K562 (cell line): ENCODE measurements at regions not wholly inside any gene's neighbourhood (a gene's known extent, or its start where the extent isn't known, plus 50 kb on each side); places are given as distances from the start of the nearest gene placed in this dataset.

ENCODE experiments used
- ATAC-seq: fragments of 200-7000 bp; cut with Tn5 transposase; 3 replicates; pipeline ENCODE4 v1.9.1; 2020; ENCODE audit warnings: moderate library complexity
- BruUV-seq: library from RNA; stranded (reverse); fragments of 400-500 nt; replicated peaks from 2 replicates; lab custom pipeline; 2021; lab: Mats Ljungman, UMichigan
- CTCF ChIA-PET: fragments of 300-600 bp; formaldehyde crosslinking; extraction: SDS; loops from one replicate; lab custom pipeline; 2021; ENCODE audit warnings: low intra/inter-chr PET ratio; lab: Yijun Ruan, JAX
- POLR2A ChIA-PET: fragments of 300-600, 350-650 bp; sonication (Branson Sonifier 250); formaldehyde crosslinking; extraction: SDS; loops from one replicate; lab custom pipeline; 2021; ENCODE audit warnings: antibody characterized with exemption, inconsistent platforms; lab: Yijun Ruan, JAX
- DNase-seq, 4 experiments: peaks; one replicate each; pipeline versions ENCODE4 v3.0.0 to v3.0.0-alpha.2; 2011 to 2018; ENCODE audit warnings: low spot score in 3 of 4, mixed read lengths in 3 of 4; ENCODE audit errors: extremely low read depth in 1 of 4
- FAIRE-seq: peaks from 2 replicates; lab custom pipeline; 2011; peaks lifted over from hg19 to GRCh38; lab: Jason Lieb, UNC
- H2AFZ ChIP-seq: 2 replicates; pipeline ENCODE4 v1.6.0; 2011; ENCODE audit warnings: low read depth, low read length, control low read depth, inconsistent platforms
- H3K27ac ChIP-seq: fragments of 200-600 bp; 3 replicates; pipeline ENCODE4 v1.8.0; 2011; ENCODE audit warnings: low read depth, mild to moderate bottlenecking, control low read depth, inconsistent platforms, low read length, moderate library complexity, mixed read lengths; ENCODE audit errors: extremely low read depth
- H3K27me3 ChIP-seq, 2 experiments: fragments of 300-600 bp in 1 of 2; 2 replicates in 1 of 2; 3 replicates in 1 of 2; pipeline versions ENCODE4 v1.6.0 to v1.8.0; 2011; ENCODE audit warnings: inconsistent platforms in 2 of 2, low read length in 2 of 2, mild to moderate bottlenecking in 1 of 2, mixed read lengths in 1 of 2, moderate library complexity in 1 of 2; ENCODE audit not compliant: control insufficient read depth in 2 of 2, insufficient read depth in 2 of 2
- H3K36me3 ChIP-seq: fragments of 300-600 bp; 3 replicates; pipeline ENCODE4 v1.8.0; 2011; ENCODE audit warnings: mild to moderate bottlenecking, low read length, inconsistent platforms; ENCODE audit not compliant: control insufficient read depth, insufficient read depth
- H3K4me1 ChIP-seq, 2 experiments: fragments of 200-600 bp in 1 of 2; replicated peaks in 1 of 2; 2 replicates in 1 of 2; 3 replicates in 1 of 2; pipeline versions ENCODE4 v1.5.1 to v1.8.0; 2011; ENCODE audit warnings: inconsistent platforms in 2 of 2, low read length in 2 of 2, mild to moderate bottlenecking in 1 of 2, mixed read lengths in 1 of 2, moderate library complexity in 1 of 2; ENCODE audit not compliant: control insufficient read depth in 2 of 2, insufficient read depth in 2 of 2
- H3K4me2 ChIP-seq: 2 replicates; pipeline ENCODE4 v1.6.1; 2011; ENCODE audit warnings: low read length, control low read depth, inconsistent platforms, mixed read lengths; ENCODE audit not compliant: insufficient read depth
- H3K4me3 ChIP-seq: fragments of 200-600 bp; sonication (generic), shearing (Covaris generic); 2 replicates; pipeline ENCODE4 v1.5.1; 2016; ENCODE audit warnings: control low read depth, inconsistent platforms
- H3K79me2 ChIP-seq: fragments of 200-600 bp; 3 replicates; pipeline ENCODE4 v1.8.0; 2011; ENCODE audit warnings: low read length, inconsistent platforms; ENCODE audit not compliant: control insufficient read depth, insufficient read depth
- H3K9ac ChIP-seq, 2 experiments: 2 replicates each; pipeline versions ENCODE4 v1.6.0 to v1.6.1; 2011; ENCODE audit warnings: low read depth in 2 of 2, low read length in 2 of 2, control low read depth in 1 of 2, inconsistent platforms in 1 of 2, mild to moderate bottlenecking in 1 of 2, mixed read lengths in 1 of 2; ENCODE audit not compliant: insufficient read depth in 1 of 2
- H3K9me1 ChIP-seq: one replicate; pipeline ENCODE4 v1.6.0; 2011; ENCODE audit warnings: inconsistent platforms, mild to moderate bottlenecking, low read length, moderate library complexity; ENCODE audit not compliant: control insufficient read depth, insufficient read depth
- H3K9me3 ChIP-seq: replicated peaks from 2 replicates; pipeline ENCODE4 v1.5.1; 2011; ENCODE audit warnings: low read depth, low read length, inconsistent platforms; ENCODE audit not compliant: control insufficient read depth, insufficient read depth
- H4K20me1 ChIP-seq: replicated peaks from 2 replicates; pipeline ENCODE4 v1.6.1; 2011; ENCODE audit warnings: low read length, inconsistent platforms, mixed read lengths; ENCODE audit not compliant: control insufficient read depth, insufficient read depth
- BCOR ChIP-seq: fragments of 450-650 bp; IDR thresholded peaks from 2 replicates; pipeline ENCODE4 v1.6.1; 2016
- DMBX1 ChIP-seq: fragments of 250-450 bp; sonication (Bioruptor Pico); IDR thresholded peaks from 2 replicates; pipeline ENCODE4 v1.8.0; 2022; ENCODE audit warnings: inconsistent platforms, mild to moderate bottlenecking, moderate library complexity, borderline replicate concordance
- GABPB1 ChIP-seq: sonication (generic); formaldehyde crosslinking; IDR thresholded peaks from 2 replicates; pipeline ENCODE4 v1.8.0; 2022; ENCODE audit warnings: mild to moderate bottlenecking, missing genetic modification reagents
- HCFC1 ChIP-seq: IDR thresholded peaks from 2 replicates; pipeline ENCODE4 v1.6.1; 2012; ENCODE audit warnings: low read depth, low read length, improper control_type of control experiment
- HDAC2 ChIP-seq: fragments of 450-650 bp; IDR thresholded peaks from 2 replicates; pipeline ENCODE4 v1.6.1; 2016; ENCODE audit warnings: mild to moderate bottlenecking
- HNRNPL ChIP-seq: fragments of 200-400 bp; formaldehyde crosslinking; IDR thresholded peaks from 2 replicates; pipeline ENCODE4 v1.6.1; 2017; ENCODE audit warnings: low read depth, mild to moderate bottlenecking, low read length
- KDM1A ChIP-seq, 2 experiments: fragments of 450-650 bp; IDR thresholded peaks; 2 replicates each; pipeline ENCODE4 v1.6.1; 2016; ENCODE audit warnings: mild to moderate bottlenecking in 2 of 2
- PCBP2 ChIP-seq: fragments of 200-400 bp; formaldehyde crosslinking; IDR thresholded peaks from 2 replicates; pipeline ENCODE4 v1.6.1; 2018; ENCODE audit warnings: low read length, low read depth, mild to moderate bottlenecking, moderate library complexity; ENCODE audit not compliant: poor library complexity, severe bottlenecking
- RBM25 ChIP-seq: fragments of 200-400 bp; formaldehyde crosslinking; IDR thresholded peaks from 2 replicates; pipeline ENCODE4 v1.6.1; 2018; ENCODE audit warnings: low read length, low read depth, moderate library complexity; ENCODE audit not compliant: severe bottlenecking
- RHOXF2B ChIP-seq: fragments of 250-450 bp; sonication (Bioruptor Pico); conservative IDR thresholded peaks from 2 replicates; pipeline ENCODE4 v1.5.1; 2021
- XRCC3 ChIP-seq: fragments of 450-650 bp; IDR thresholded peaks from 2 replicates; pipeline ENCODE4 v1.6.1; 2017; ENCODE audit warnings: mild to moderate bottlenecking, moderate library complexity
- ZNF347 ChIP-seq: fragments of 450-650 bp; formaldehyde crosslinking; IDR thresholded peaks from 2 replicates; pipeline ENCODE4 v1.4.0; 2020; ENCODE audit warnings: low read depth, mild to moderate bottlenecking, moderate library complexity
- ZNF431 ChIP-seq: sonication (generic); formaldehyde crosslinking; IDR thresholded peaks from 2 replicates; pipeline ENCODE4 v1.8.0; 2022; ENCODE audit warnings: mild to moderate bottlenecking, missing genetic modification reagents
- WGBS: fragments of 100-300 bp; shearing (Covaris generic); methylation state at CpG from one replicate; pipeline ENCODE4 v1.1.6; 2016; ENCODE audit warnings: low coverage, mixed read lengths; ENCODE audit not compliant: insufficient coverage; ENCODE audit errors: missing lambda C conversion rate; 5-methylcytosine and 5-hydroxymethylcytosine counted together
- in situ Hi-C: fragments of 300-500 bp; cut with MboI; formaldehyde crosslinking; loops from 4 replicates; pipeline ENCODE4 v1.15.0; 2018; ENCODE audit warnings: inconsistent platforms, mixed read lengths
- intact Hi-C: fragments of 100-400 bp; cut with micrococcal nuclease; formaldehyde crosslinking; loops from 2 replicates; pipeline ENCODE4 v1.14.2; 2022
- TF ChIP-seq, protein P1 (sequence below): fragments of 250-450 bp; sonication (Bioruptor Pico); IDR thresholded peaks from 2 replicates; pipeline ENCODE4 v1.4.0; 2020; ENCODE audit warnings: mild to moderate bottlenecking

DNA sequence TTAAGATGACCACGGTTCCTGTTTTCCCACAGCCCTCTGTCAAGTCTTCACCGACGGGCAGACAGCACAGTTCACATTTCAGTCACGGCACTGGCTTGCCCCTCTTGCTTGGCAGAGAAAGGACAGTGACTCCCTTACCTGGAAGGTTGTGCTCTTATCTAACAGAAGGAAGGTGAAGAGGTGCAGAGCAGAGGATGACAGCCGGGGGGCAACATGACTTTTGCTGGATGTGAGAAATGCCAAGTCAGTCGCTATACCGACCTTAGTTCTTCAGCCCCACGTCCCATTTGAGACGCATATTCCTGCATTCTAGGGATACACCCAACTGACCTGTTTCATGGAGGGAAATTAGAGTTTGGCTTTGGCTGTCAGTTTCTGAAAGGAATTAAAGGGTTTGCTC lies 492.3 kb downstream of the NPIPA7 start (continued):
- TF ChIP-seq PCBP2: no peak

- ChIA-PET POLR2A (no interaction called here), CTCF (no interaction called here)
- H4K20me1 ChIP-seq: no peaks in the 10 kb centered on the region
- in situ Hi-C loops (no loop called here), intact Hi-C loops (no loop called here)
- no peaks in the 10 kb centered on the region for H3K4me1 ChIP-seq
- H3K9me3 ChIP-seq: no peaks in the 10 kb centered on the region
- no TSS peak for BruUV-seq
- ATAC-seq (no peak), DNase-seq (no peak), FAIRE-seq (no peak)
- no peaks in the 10 kb centered on the region for H3K79me2 ChIP-seq
- TF ChIP-seq ZNF347 (CRISPR knock-in tag): no peak
- no peak overlapping the region for H3K4me2 ChIP-seq
- H3K27ac ChIP-seq: no peak overlapping the region
- no peaks in the 10 kb centered on the region for H3K27me3 ChIP-seq
- no peaks in the 10 kb centered on the region for H3K36me3 ChIP-seq
- 31% methylated on average over 2 of the region's 2 CpGs for whole genome bisulfite sequencing
- no peak overlapping the region for H3K9ac ChIP-seq
- H3K4me3 ChIP-seq: no peak overlapping the region
- no peaks in the 10 kb centered on the region for H3K9me1 ChIP-seq
- no peak overlapping the region for H2AFZ ChIP-seq
Measured at GRCh38 chr16:16877061-16877460, 498.1 kb downstream of the NPIPA7 start.

- DNase-seq (no peak), FAIRE-seq (no peak), ATAC-seq (no peak)
- Histone ChIP-seq H3K4me3 (no peak overlapping the region), H3K9ac (no peak overlapping the region), H4K20me1 (no peaks in the 10 kb centered on the region), H3K4me2 (no peak overlapping the region), H3K79me2 (no peaks in the 10 kb centered on the region), H2AFZ (no peak overlapping the region), H3K36me3 (no peaks in the 10 kb centered on the region), H3K9me3 (no peaks in the 10 kb centered on the region), H3K27ac (no peak overlapping the region), H3K4me1 (no peaks in the 10 kb centered on the region), H3K9me1 (no peaks in the 10 kb centered on the region), H3K27me3 (no peaks in the 10 kb centered on the region)
- no TSS peak for BruUV-seq
- ChIA-PET POLR2A (interaction anchor here (0.5 to 0.6 kb wide), 2 partner anchors 8 to 1043 kb away, joined by 3 read pairs; no protein-coding TSS in a partner anchor), CTCF (no interaction called here)
- in situ Hi-C loops: no loop called here
- 10% methylated on average over 8 of the region's 8 CpGs for WGBS
- intact Hi-C loops: no loop called here
- TF ChIP-seq XRCC3 (no peak), ZNF431 (CRISPR knock-in tag) (no peak), GABPB1 (CRISPR knock-in tag) (no peak), HDAC2 (no peak), RBM25 (peak; percentile 83), HNRNPL (no peak), HCFC1 (no peak), RHOXF2B (CRISPR knock-in tag) (no peak), DMBX1 (CRISPR knock-in tag) (no peak), BCOR (0 out of 2 replicates have a peak, but pooled peaks have one; percentile 34), KDM1A (IDR thresholded peaks at IDR 0.05) (0 out of 4 replicates have a peak, but pooled peaks of 1 of the 2 experiments have one; percentile 21)
- TF ChIP-seq, protein P1, sequence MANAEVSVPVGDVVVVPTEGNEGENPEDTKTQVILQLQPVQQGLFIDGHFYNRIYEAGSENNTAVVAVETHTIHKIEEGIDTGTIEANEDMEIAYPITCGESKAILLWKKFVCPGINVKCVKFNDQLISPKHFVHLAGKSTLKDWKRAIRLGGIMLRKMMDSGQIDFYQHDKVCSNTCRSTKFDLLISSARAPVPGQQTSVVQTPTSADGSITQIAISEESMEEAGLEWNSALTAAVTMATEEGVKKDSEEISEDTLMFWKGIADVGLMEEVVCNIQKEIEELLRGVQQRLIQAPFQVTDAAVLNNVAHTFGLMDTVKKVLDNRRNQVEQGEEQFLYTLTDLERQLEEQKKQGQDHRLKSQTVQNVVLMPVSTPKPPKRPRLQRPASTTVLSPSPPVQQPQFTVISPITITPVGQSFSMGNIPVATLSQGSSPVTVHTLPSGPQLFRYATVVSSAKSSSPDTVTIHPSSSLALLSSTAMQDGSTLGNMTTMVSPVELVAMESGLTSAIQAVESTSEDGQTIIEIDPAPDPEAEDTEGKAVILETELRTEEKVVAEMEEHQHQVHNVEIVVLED (CRISPR knock-in tag): no peak
Measured at GRCh38 chr16:16879567-16880251, 500.8 kb downstream of the NPIPA7 start.
